HEK293T (cell line): ENCODE measurements at regions not wholly inside any gene's neighbourhood (a gene's known extent, or its start where the extent isn't known, plus 50 kb on each side); places are given as distances from the start of the nearest gene placed in this dataset.

ENCODE experiments used
- BHLHE40 ChIP-seq: fragments of 450-650 bp; IDR thresholded peaks from 2 replicates; pipeline ENCODE4 v1.6.1; 2016; ENCODE audit warnings: mild to moderate bottlenecking, moderate library complexity, borderline replicate concordance
- CTBP1 ChIP-seq: fragments of 450-650 bp; IDR thresholded peaks from 2 replicates; pipeline ENCODE4 v1.6.1; 2016; ENCODE audit warnings: borderline replicate concordance
- ELF4 ChIP-seq: fragments of 450-650 bp; IDR thresholded peaks from 2 replicates; pipeline ENCODE4 v1.6.1; 2017; ENCODE audit warnings: antibody characterized with exemption
- FOXM1 ChIP-seq: fragments of 450-650 bp; IDR thresholded peaks from 2 replicates; pipeline ENCODE4 v1.6.1; 2017; ENCODE audit warnings: mild to moderate bottlenecking, borderline replicate concordance
- NFRKB ChIP-seq: fragments of 450-650 bp; IDR thresholded peaks from 2 replicates; pipeline ENCODE4 v1.6.1; 2016; ENCODE audit warnings: mild to moderate bottlenecking, moderate library complexity
- PKNOX1 ChIP-seq: fragments of 450-650 bp; IDR thresholded peaks from 2 replicates; pipeline ENCODE4 v1.6.1; 2016
- SUZ12 ChIP-seq: fragments of 450-650 bp; IDR thresholded peaks from 2 replicates; pipeline ENCODE4 v1.6.1; 2016; ENCODE audit warnings: mild to moderate bottlenecking
- TARDBP ChIP-seq: fragments of 450-650 bp; IDR thresholded peaks from 2 replicates; pipeline ENCODE4 v1.6.1; 2016
- ZNF384 ChIP-seq: fragments of 450-650 bp; IDR thresholded peaks from 2 replicates; pipeline ENCODE4 v1.6.1; 2016

DNA sequence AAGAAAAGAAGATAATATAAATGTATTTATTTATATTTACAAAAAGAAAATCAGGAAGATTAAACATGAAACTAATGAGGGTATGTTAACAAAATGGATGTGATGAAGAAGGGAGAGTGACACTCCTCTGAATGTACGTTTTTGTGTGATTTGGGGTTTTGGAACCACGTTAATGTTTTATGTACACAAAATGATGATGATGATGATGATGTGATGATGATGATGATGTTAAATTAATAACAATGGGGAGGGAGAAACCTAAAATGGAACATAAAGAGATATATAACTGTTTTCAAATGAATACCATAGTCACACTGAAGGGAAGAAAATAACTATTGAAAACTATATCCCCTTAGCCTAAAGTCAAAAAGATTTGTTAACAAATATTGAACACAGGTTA is 143.1 kb downstream of the RCN1 start:
- TF ChIP-seq NFRKB (no peak), SUZ12 (no peak), FOXM1 (no peak), CTBP1 (no peak), TARDBP (no peak), PKNOX1 (no peak), BHLHE40 (no peak), ELF4 (no peak), ZNF384 (no peak)
